Caco-2 (cell line): ENCODE measurements at regions not wholly inside any gene's neighbourhood (a gene's known extent, or its start where the extent isn't known, plus 50 kb on each side); places are given as distances from the start of the nearest gene placed in this dataset.
A peak's percentile ranks its signal among the peaks of the same experiment; 100 is the strongest.

Experiments
- BruUV-seq: library from RNA; stranded (reverse); fragments of 400-500 nt; replicated peaks from 2 replicates; lab custom pipeline; 2021; lab: Mats Ljungman, UMichigan
- CTCF ChIA-PET: fragments of 300-600 bp; sonication (Branson Sonifier 250); formaldehyde crosslinking; loops from one replicate; lab custom pipeline; 2022; ENCODE audit warnings: antibody characterized with exemption; lab: Charles Lee
- POLR2A ChIA-PET: fragments of 300-600 bp; sonication (Branson Sonifier 250); formaldehyde crosslinking; loops from one replicate; lab custom pipeline; 2022; ENCODE audit warnings: antibody characterized with exemption; lab: Charles Lee
- DNase-seq, 2 experiments: peaks; one replicate each; pipeline versions ENCODE4 v3.0.0 to v3.0.0-alpha.2; 2020 to 2022
- H3K27me3 ChIP-seq: replicated peaks from 2 replicates; pipeline ENCODE4 v1.6.0; 2011; ENCODE audit warnings: low read length; ENCODE audit not compliant: control insufficient read depth, insufficient read depth
- H3K36me3 ChIP-seq: 2 replicates; pipeline ENCODE4 v1.5.1; 2011; ENCODE audit warnings: low read length; ENCODE audit not compliant: control insufficient read depth, insufficient read depth
- H3K4me1 ChIP-seq: fragments of 250-450 bp; sonication (Bioruptor Pico); 2 replicates; pipeline ENCODE4 v1.5.1; 2020; ENCODE audit warnings: mild to moderate bottlenecking
- H3K4me3 ChIP-seq: 2 replicates; pipeline ENCODE4 v1.5.1; 2011; ENCODE audit warnings: low read depth, mild to moderate bottlenecking, control low read depth, low read length
- H3K9me3 ChIP-seq: fragments of 250-450 bp; sonication (Bioruptor Pico); 2 replicates; pipeline ENCODE4 v1.5.1; 2020; ENCODE audit warnings: mild to moderate bottlenecking, moderate library complexity
- H3K27ac Mint-ChIP-seq: one replicate; pipeline ENCODE4 v1.8.0; 2022; ENCODE audit warnings: mixed read lengths; ENCODE audit not compliant: unreplicated experiment
- H3K27me3 Mint-ChIP-seq: one replicate; pipeline ENCODE4 v1.8.0; 2022; ENCODE audit warnings: mixed read lengths; ENCODE audit not compliant: insufficient read depth, unreplicated experiment
- H3K36me3 Mint-ChIP-seq: one replicate; pipeline ENCODE4 v1.8.0; 2022; ENCODE audit warnings: mild to moderate bottlenecking, mixed read lengths; ENCODE audit not compliant: insufficient read depth, unreplicated experiment
- H3K4me1 Mint-ChIP-seq: one replicate; pipeline ENCODE4 v1.8.0; 2022; ENCODE audit warnings: low read depth, mixed read lengths; ENCODE audit not compliant: unreplicated experiment
- H3K4me3 Mint-ChIP-seq: one replicate; pipeline ENCODE4 v1.8.0; 2022; ENCODE audit warnings: mild to moderate bottlenecking, moderate library complexity, mixed read lengths; ENCODE audit not compliant: unreplicated experiment
- H3K9me3 Mint-ChIP-seq: one replicate; pipeline ENCODE4 v1.8.0; 2022; ENCODE audit warnings: mixed read lengths; ENCODE audit not compliant: unreplicated experiment
- CTCF ChIP-seq, 2 experiments: fragments of 200-600 bp in 1 of 2; IDR thresholded peaks; 1 replicate in 1 of 2; 2 replicates in 1 of 2; pipeline versions ENCODE4 v1.5.1 to v1.8.0; 2011 to 2022; ENCODE audit warnings: antibody characterized with exemption in 1 of 2, control low read depth in 1 of 2, inconsistent platforms in 1 of 2, low read depth in 1 of 2, low read length in 1 of 2, mild to moderate bottlenecking in 1 of 2, moderate library complexity in 1 of 2; ENCODE audit not compliant: insufficient read depth in 1 of 2, severe bottlenecking in 1 of 2, unreplicated experiment in 1 of 2
- intact Hi-C: fragments of 100-400 bp; cut with micrococcal nuclease; formaldehyde crosslinking; loops from one replicate; pipeline ENCODE4 v1.10.0; 2022; ENCODE audit not compliant: unreplicated experiment

- H3K4me3 ChIP-seq, result no peak overlapping the region
- DNase-seq, result peak in 1 of 2 experiments; percentile 24
- H3K36me3 Mint-ChIP-seq, result no peaks in the 10 kb centered on the region
- ChIA-PET CTCF (no interaction called here), POLR2A (no interaction called here)
- no peak for TF ChIP-seq CTCF (IDR thresholded peaks at IDR 0.05; ENCODE audit: insufficient read depth in 1 of 2, low read depth in 1 of 2, low read length in 1 of 2, severe bottlenecking in 1 of 2, unreplicated experiment in 1 of 2)
- no TSS peak for BruUV-seq
- no peaks in the 10 kb centered on the region for H3K4me1 ChIP-seq
- no peak overlapping the region for H3K4me3 Mint-ChIP-seq
- no peaks in the 10 kb centered on the region for H3K36me3 ChIP-seq
- H3K4me1 Mint-ChIP-seq, result no peaks in the 10 kb centered on the region
- H3K27ac Mint-ChIP-seq, result no peak overlapping the region
- intact Hi-C loops, result loop anchor here (10.0 kb wide), 1 partner anchor 131 kb away; no protein-coding TSS in a partner anchor
- H3K9me3 ChIP-seq, result no peaks in the 10 kb centered on the region
- peaks cover 9% of the 10 kb centered on the region for H3K27me3 Mint-ChIP-seq
- H3K27me3 ChIP-seq, result no peaks in the 10 kb centered on the region
- H3K9me3 Mint-ChIP-seq, result no peaks in the 10 kb centered on the region
These were observed 1629.6 kb downstream of the FAM181B start for GRCh38 chr11:81104051-81104450.

GRCh38 chr11:81098471-81098870 is 1635.2 kb downstream of the FAM181B start:
- BruUV-seq, result no TSS peak
- CTCF ChIA-PET, result no interaction called here

GRCh38 chr11:81092522-81092921 is 1641.1 kb downstream of the FAM181B start:
- Mint-ChIP-seq H3K27me3 (peaks cover 9% of the 10 kb centered on the region), H3K9me3 (no peaks in the 10 kb centered on the region), H3K36me3 (no peaks in the 10 kb centered on the region), H3K27ac (no peak overlapping the region), H3K4me1 (no peaks in the 10 kb centered on the region), H3K4me3 (no peak overlapping the region)
- Histone ChIP-seq H3K4me1 (no peaks in the 10 kb centered on the region), H3K4me3 (no peak overlapping the region), H3K27me3 (no peaks in the 10 kb centered on the region), H3K9me3 (no peaks in the 10 kb centered on the region), H3K36me3 (no peaks in the 10 kb centered on the region)
- CTCF ChIA-PET, result no interaction called here
- POLR2A ChIA-PET, result no interaction called here
- intact Hi-C loops, result no loop called here
- DNase-seq, result no peak
- BruUV-seq, result no TSS peak
- TF ChIP-seq CTCF (IDR thresholded peaks at IDR 0.05; ENCODE audit: insufficient read depth in 1 of 2, low read depth in 1 of 2, low read length in 1 of 2, severe bottlenecking in 1 of 2, unreplicated experiment in 1 of 2), result no peak

More at GRCh38 chr11:81098471-81098870, 1635.2 kb downstream of the FAM181B start:
- Histone ChIP-seq H3K36me3 (no peaks in the 10 kb centered on the region), H3K27me3 (no peaks in the 10 kb centered on the region), H3K4me1 (no peaks in the 10 kb centered on the region), H3K4me3 (no peak overlapping the region), H3K9me3 (no peaks in the 10 kb centered on the region)
- Mint-ChIP-seq H3K36me3 (no peaks in the 10 kb centered on the region), H3K4me1 (no peaks in the 10 kb centered on the region), H3K4me3 (no peak overlapping the region), H3K27me3 (no peaks in the 10 kb centered on the region), H3K27ac (no peak overlapping the region), H3K9me3 (no peaks in the 10 kb centered on the region)
- intact Hi-C loops, result no loop called here
- DNase-seq, result no peak
- POLR2A ChIA-PET, result no interaction called here
- TF ChIP-seq CTCF (IDR thresholded peaks at IDR 0.05; ENCODE audit: insufficient read depth in 1 of 2, low read depth in 1 of 2, low read length in 1 of 2, severe bottlenecking in 1 of 2, unreplicated experiment in 1 of 2), result no peak
